NCI-H1417 treated with DMSO at 0.1 percent for 48 hours (cell line): ENCODE measurements at regions not wholly inside any gene's neighbourhood (a gene's known extent, or its start where the extent isn't known, plus 50 kb on each side); places are given as distances from the start of the nearest gene placed in this dataset.
A peak's percentile ranks its signal among the peaks of the same experiment; 100 is the strongest.

Experiments used
- DNase-seq: peaks from one replicate; lab custom pipeline; 2025; lab: John Stamatoyannopoulos, UW

- DNase-seq = no peak
Observed at GRCh38 chrX:20477219-20477618, 210.5 kb upstream of the RPS6KA3 start.

- no peak for DNase-seq
Observed at GRCh38 chrX:20472620-20473258, 206.0 kb upstream of the RPS6KA3 start.

GRCh38 chrX:20472148-20472547, 205.4 kb upstream of the RPS6KA3 start:
- DNase-seq = no peak

- no peak for DNase-seq
Observed at GRCh38 chrX:20471483-20471882, 204.8 kb upstream of the RPS6KA3 start.

- no peak for DNase-seq
Observed at GRCh38 chrX:20463296-20464075, 196.8 kb upstream of the RPS6KA3 start.

- no peak for DNase-seq
Observed at GRCh38 chrX:20461576-20461975, 194.9 kb upstream of the RPS6KA3 start.

- DNase-seq = no peak
Observed at GRCh38 chrX:20461002-20461401, 194.3 kb upstream of the RPS6KA3 start.

- DNase-seq = no peak
Observed at GRCh38 chrX:20459410-20460350, 193.0 kb upstream of the RPS6KA3 start.

- DNase-seq = no peak
Observed at GRCh38 chrX:20456971-20457370, 190.3 kb upstream of the RPS6KA3 start.

GRCh38 chrX:20455001-20455400, 188.3 kb upstream of the RPS6KA3 start:
- DNase-seq = no peak

GRCh38 chrX:20454117-20454516, 187.4 kb upstream of the RPS6KA3 start:
- DNase-seq = no peak

- no peak for DNase-seq
Observed at GRCh38 chrX:20452487-20452886, 185.8 kb upstream of the RPS6KA3 start.

GRCh38 chrX:20451929-20452328, 185.2 kb upstream of the RPS6KA3 start:
- no peak for DNase-seq

GRCh38 chrX:20445109-20445508, 178.4 kb upstream of the RPS6KA3 start:
- DNase-seq = no peak

- DNase-seq = peak; percentile 28
Observed at GRCh38 chrX:20442597-20442996, 175.9 kb upstream of the RPS6KA3 start.

- no peak for DNase-seq
Observed at GRCh38 chrX:20441123-20441522, 174.4 kb upstream of the RPS6KA3 start.

- DNase-seq = no peak
Observed at GRCh38 chrX:20438871-20439526, 172.3 kb upstream of the RPS6KA3 start.

GRCh38 chrX:20437683-20438082, 171.0 kb upstream of the RPS6KA3 start:
- DNase-seq = no peak

GRCh38 chrX:20435913-20436312, 169.2 kb upstream of the RPS6KA3 start:
- DNase-seq = no peak

- no peak for DNase-seq
Observed at GRCh38 chrX:20434986-20435385, 168.3 kb upstream of the RPS6KA3 start.

GRCh38 chrX:20433388-20433775, 166.7 kb upstream of the RPS6KA3 start:
- DNase-seq = no peak

GRCh38 chrX:20432746-20433387, 166.2 kb upstream of the RPS6KA3 start:
- no peak for DNase-seq
